ENCODE measurements at regions not wholly inside any gene's neighbourhood (a gene's known extent, or its start where the extent isn't known, plus 50 kb on each side); places are given as distances from the start of the nearest gene placed in this dataset.

DNA sequence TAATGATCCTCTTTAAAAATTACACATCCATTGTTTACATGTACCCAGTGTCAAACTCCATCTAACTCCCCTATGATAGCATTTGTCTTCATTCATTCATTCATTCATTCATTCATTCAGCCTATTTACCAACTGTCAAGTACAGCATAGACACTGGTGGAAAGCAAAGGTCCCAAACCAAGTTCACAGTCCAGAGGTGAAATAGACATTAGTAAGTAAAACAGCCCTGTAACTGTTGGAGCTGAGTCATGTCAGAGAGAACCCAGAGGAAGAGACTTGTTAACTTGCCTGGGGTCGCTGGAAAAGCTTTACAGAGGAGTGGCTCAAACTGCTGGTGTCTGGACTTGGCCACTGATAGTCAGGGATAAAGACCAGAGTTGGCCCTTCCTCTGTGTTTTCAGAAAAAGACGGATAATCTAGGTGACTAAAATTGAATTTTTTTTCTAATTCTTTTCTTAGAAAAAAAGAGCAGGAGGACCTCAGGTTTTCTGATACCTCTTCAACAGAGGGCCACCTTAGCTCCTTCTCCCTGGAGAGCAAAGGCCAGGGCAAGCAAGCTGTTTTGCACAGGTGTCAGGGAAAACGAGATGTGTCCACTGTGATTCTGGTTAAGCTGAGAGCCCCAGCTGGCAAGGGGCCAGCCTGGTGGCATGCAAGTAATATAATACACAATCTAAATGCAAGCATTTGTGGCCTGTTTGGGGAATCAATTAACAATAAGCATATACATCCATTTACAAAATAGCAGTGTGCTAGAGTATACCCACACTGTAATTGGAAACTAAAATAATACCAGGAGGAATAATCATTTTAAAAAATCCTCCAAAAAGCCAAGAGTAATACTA lies 96.7 kb upstream of the SLC14A2 start:
- no peak overlapping the region for H3K27ac ChIP-seq (ENCODE audit: poor library complexity, severe bottlenecking)
- no peaks in the 10 kb centered on the region for H3K27me3 ChIP-seq (ENCODE audit: insufficient read depth, poor library complexity, severe bottlenecking)
- DNase-seq (ENCODE audit: low spot score) (no peak), ATAC-seq (ENCODE audit: low read depth) (no peak)
- no peak for TF ChIP-seq CTCF (IDR thresholded peaks at IDR 0.05; ENCODE audit: poor library complexity, severe bottlenecking)
- H3K9me3 ChIP-seq (ENCODE audit: severe bottlenecking), result no peaks in the 10 kb centered on the region
- no peaks in the 10 kb centered on the region for H3K36me3 ChIP-seq (ENCODE audit: low read depth)
- no peak overlapping the region for H3K4me3 ChIP-seq (ENCODE audit: severe bottlenecking)
- H3K4me1 ChIP-seq (ENCODE audit: insufficient read depth, poor library complexity, severe bottlenecking), result no peaks in the 10 kb centered on the region

DNA sequence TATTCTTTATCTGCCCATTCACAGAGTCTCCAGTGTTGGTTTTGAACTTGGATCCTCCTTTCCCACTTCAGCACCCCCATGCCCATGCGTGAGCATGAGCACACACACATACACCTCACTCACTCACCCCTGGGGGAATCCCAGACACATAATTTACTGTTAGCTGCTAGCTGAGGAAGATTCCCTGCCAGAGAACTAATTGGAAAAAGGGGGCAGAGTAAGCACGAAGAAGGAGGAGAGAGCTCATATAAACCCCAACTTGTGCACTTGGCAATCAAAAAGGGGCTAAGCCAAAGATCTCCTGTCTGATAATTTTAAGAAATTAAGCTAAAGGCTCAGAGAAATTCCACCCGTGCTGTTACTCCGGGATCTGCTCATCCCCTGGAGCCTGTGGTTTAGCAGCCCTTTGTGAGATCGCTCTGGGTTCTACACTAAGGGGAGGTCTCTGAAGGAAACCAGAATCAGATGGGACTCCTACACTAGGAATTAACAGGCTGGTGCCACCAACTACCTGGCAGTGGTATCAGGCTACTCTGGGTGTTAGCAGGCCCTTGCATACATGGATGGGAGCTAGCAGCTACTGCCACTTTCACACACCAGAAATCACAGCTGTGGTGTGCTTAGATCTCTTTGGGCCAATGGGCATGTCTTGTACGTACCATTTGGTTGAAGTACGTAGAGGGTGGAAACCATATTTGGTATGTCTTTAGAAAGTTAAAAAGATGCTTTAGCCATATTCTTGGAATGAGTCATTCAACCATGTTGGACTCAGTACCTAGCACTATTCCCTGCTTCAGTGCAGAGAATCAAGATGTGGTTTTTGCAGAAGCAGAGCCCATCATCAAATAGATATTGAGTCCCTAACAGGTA lies 95.6 kb upstream of the SLC14A2 start:
- no peaks in the 10 kb centered on the region for H3K9me3 ChIP-seq (ENCODE audit: severe bottlenecking)
- DNase-seq (ENCODE audit: low spot score) (no peak), ATAC-seq (ENCODE audit: low read depth) (no peak)
- no peak for TF ChIP-seq CTCF (IDR thresholded peaks at IDR 0.05; ENCODE audit: poor library complexity, severe bottlenecking)
- H3K27me3 ChIP-seq (ENCODE audit: insufficient read depth, poor library complexity, severe bottlenecking), result no peaks in the 10 kb centered on the region
- no peak overlapping the region for H3K4me3 ChIP-seq (ENCODE audit: severe bottlenecking)
- H3K4me1 ChIP-seq (ENCODE audit: insufficient read depth, poor library complexity, severe bottlenecking), result no peaks in the 10 kb centered on the region
- H3K27ac ChIP-seq (ENCODE audit: poor library complexity, severe bottlenecking), result no peak overlapping the region
- H3K36me3 ChIP-seq (ENCODE audit: low read depth), result no peaks in the 10 kb centered on the region

GRCh38 chr18:45521136-45521535 lies 94.1 kb upstream of the SLC14A2 start:
- Histone ChIP-seq H3K36me3 (ENCODE audit: low read depth) (no peaks in the 10 kb centered on the region), H3K9me3 (ENCODE audit: severe bottlenecking) (no peaks in the 10 kb centered on the region), H3K27me3 (ENCODE audit: insufficient read depth, poor library complexity, severe bottlenecking) (no peaks in the 10 kb centered on the region), H3K4me1 (ENCODE audit: insufficient read depth, poor library complexity, severe bottlenecking) (no peaks in the 10 kb centered on the region), H3K27ac (ENCODE audit: poor library complexity, severe bottlenecking) (no peak overlapping the region), H3K4me3 (ENCODE audit: severe bottlenecking) (no peak overlapping the region)
- no peak for ATAC-seq (ENCODE audit: low read depth)
- DNase-seq (ENCODE audit: low spot score), result no peak
- no peak for TF ChIP-seq CTCF (IDR thresholded peaks at IDR 0.05; ENCODE audit: poor library complexity, severe bottlenecking)

GRCh38 chr18:45521777-45522176 lies 93.5 kb upstream of the SLC14A2 start:
- no peaks in the 10 kb centered on the region for H3K27me3 ChIP-seq (ENCODE audit: insufficient read depth, poor library complexity, severe bottlenecking)
- H3K36me3 ChIP-seq (ENCODE audit: low read depth), result no peaks in the 10 kb centered on the region
- H3K27ac ChIP-seq (ENCODE audit: poor library complexity, severe bottlenecking), result no peak overlapping the region
- TF ChIP-seq CTCF (IDR thresholded peaks at IDR 0.05; ENCODE audit: poor library complexity, severe bottlenecking), result no peak
- no peaks in the 10 kb centered on the region for H3K4me1 ChIP-seq (ENCODE audit: insufficient read depth, poor library complexity, severe bottlenecking)
- no peaks in the 10 kb centered on the region for H3K9me3 ChIP-seq (ENCODE audit: severe bottlenecking)
- no peak overlapping the region for H3K4me3 ChIP-seq (ENCODE audit: severe bottlenecking)
- no peak for ATAC-seq (ENCODE audit: low read depth)
- no peak for DNase-seq (ENCODE audit: low spot score)
